ENCODE measurements at regions not wholly inside any gene's neighbourhood (a gene's known extent, or its start where the extent isn't known, plus 50 kb on each side); places are given as distances from the start of the nearest gene placed in this dataset.

- no peak for TF ChIP-seq YY1 (IDR thresholded peaks at IDR 0.05; ENCODE audit: low read depth)
- no peak for TF ChIP-seq RAD21 (IDR thresholded peaks at IDR 0.05; ENCODE audit: low read depth)
- TF ChIP-seq TCF12 (IDR thresholded peaks at IDR 0.05; ENCODE audit: low read depth) = no peak
- no peak for TF ChIP-seq CREB1 (IDR thresholded peaks at IDR 0.05; ENCODE audit: low read depth)
- no peak for TF ChIP-seq EGR1 (IDR thresholded peaks at IDR 0.05)
- TF ChIP-seq ZBTB7A (IDR thresholded peaks at IDR 0.05; ENCODE audit: low read depth) = no peak
- TF ChIP-seq EP300 (IDR thresholded peaks at IDR 0.05; ENCODE audit: borderline replicate concordance) = no peak
- no peak for TF ChIP-seq MAX (IDR thresholded peaks at IDR 0.05)
Observed at GRCh38 chr1:177660188-177660587, 309.7 kb downstream of the SEC16B start.
